ENCODE measurements at regions not wholly inside any gene's neighbourhood (a gene's known extent, or its start where the extent isn't known, plus 50 kb on each side); places are given as distances from the start of the nearest gene placed in this dataset.

- Histone ChIP-seq H3K9ac (ENCODE audit: extremely low read depth, insufficient read length, low read length) (no peak overlapping the region), H2BK120ac (ENCODE audit: low read depth, low read length, poor library complexity, severe bottlenecking) (no peak overlapping the region), H2AK5ac (ENCODE audit: insufficient read length, low read length) (no peak overlapping the region), H4K20me1 (ENCODE audit: control insufficient read depth, insufficient read depth, insufficient read length) (no peaks in the 10 kb centered on the region), H3K79me1 (ENCODE audit: insufficient read depth, low read depth, low read length, poor library complexity, severe bottlenecking) (no peaks in the 10 kb centered on the region), H3K18ac (ENCODE audit: insufficient read length, low read depth, low read length) (no peak overlapping the region), H3K79me2 (ENCODE audit: insufficient read depth, low read length) (no peaks in the 10 kb centered on the region), H3K27ac (ENCODE audit: insufficient read length, low read depth, low read length) (no peak overlapping the region), H3K23ac (ENCODE audit: insufficient read length, low read depth, low read length) (no peak overlapping the region), H3K14ac (ENCODE audit: insufficient read depth, low read length) (no peak overlapping the region), H2BK20ac (ENCODE audit: low read depth, low read length, poor library complexity, severe bottlenecking) (no peak overlapping the region), H3K4ac (ENCODE audit: low read depth, low read length) (no peak overlapping the region), H4K91ac (ENCODE audit: insufficient read length, low read depth, low read length) (no peak overlapping the region), H3K56ac (ENCODE audit: insufficient read length, low read depth, low read length) (no peak overlapping the region), H3T11ph (ENCODE audit: low read length) (no peak overlapping the region), H3K4me1 (ENCODE audit: insufficient read depth, low read length) (no peaks in the 10 kb centered on the region), H2BK15ac (ENCODE audit: low read depth, low read length) (no peak overlapping the region), H3K27me3 (ENCODE audit: insufficient read depth, low read length) (no peaks in the 10 kb centered on the region), H4K5ac (ENCODE audit: insufficient read length, low read depth, low read length) (no peak overlapping the region), H3K23me2 (ENCODE audit: insufficient read length, low read depth, low read length, poor library complexity, severe bottlenecking) (no peaks in the 10 kb centered on the region), H3K4me2 (ENCODE audit: insufficient read depth, insufficient read length, low read length) (no peak overlapping the region), H4K8ac (replicated peaks; ENCODE audit: insufficient read length, low read depth, low read length) (no peak overlapping the region), H3K9me3 (ENCODE audit: control insufficient read depth, low read depth, low read length) (no peaks in the 10 kb centered on the region), H2BK5ac (ENCODE audit: insufficient read length, low read length) (no peak overlapping the region), H2AFZ (ENCODE audit: low read length) (no peak overlapping the region), H2BK12ac (ENCODE audit: insufficient read length, low read depth, low read length) (no peak overlapping the region)
- H3K36me3 Mint-ChIP-seq (ENCODE audit: insufficient read depth in 1 of 3, low read depth in 3 of 3), result no peaks in the 10 kb centered on the region
- peaks cover 22% of the 10 kb centered on the region for H3K27me3 Mint-ChIP-seq (ENCODE audit: low read depth)
- TF ChIP-seq CTCF (conservative IDR thresholded peaks at IDR 0.05), result no peak
- peak overlapping the region in 1 of 3 experiments; percentile 72; a peak in 1 of 7 replicates for H3K27ac Mint-ChIP-seq
- no peaks in the 10 kb centered on the region for H3K9me3 Mint-ChIP-seq
- no CpG with 5 or more reads among the region's 3 CpGs for WGBS (ENCODE audit: extremely low coverage, insufficient read length, low lambda C conversion rate)
- H3K4me3 Mint-ChIP-seq, result no peak overlapping the region
- DNase-seq, result no peak
- peaks cover 0 to 8% of the 10 kb centered on the region in 2 experiments; a peak in 3 of 4 replicates for H3K4me1 Mint-ChIP-seq
Measured at GRCh38 chr10:124184208-124184830, 90.9 kb upstream of the CHST15 start.
